GM12878 (cell line): ENCODE measurements at regions not wholly inside any gene's neighbourhood (a gene's known extent, or its start where the extent isn't known, plus 50 kb on each side); places are given as distances from the start of the nearest gene placed in this dataset.

Source experiments
- BRCA1 ChIP-seq: IDR thresholded peaks from 2 replicates; pipeline ENCODE4 v1.6.1; 2011; ENCODE audit warnings: low read depth, low read length, improper control_type of control experiment
- POLR2AphosphoS5 ChIP-seq: IDR thresholded peaks from 2 replicates; pipeline ENCODE4 v1.6.1; 2011; ENCODE audit warnings: mild to moderate bottlenecking, low read length, inconsistent platforms
- TCF7 ChIP-seq: IDR thresholded peaks from 2 replicates; pipeline ENCODE4 v1.6.1; 2014; ENCODE audit warnings: antibody characterized with exemption, borderline replicate concordance
- TF ChIP-seq, protein P1 (sequence below): IDR thresholded peaks from 2 replicates; pipeline ENCODE4 v1.6.1; 2012; ENCODE audit warnings: improper control_type of control experiment, low read depth, low read length; ENCODE audit not compliant: insufficient replicate concordance
- TF ChIP-seq, protein P2 (sequence below): fragments of 450-650 bp; formaldehyde crosslinking; IDR thresholded peaks from 2 replicates; pipeline ENCODE4 v1.5.0; 2022; ENCODE audit warnings: mild to moderate bottlenecking, missing genetic modification characterization

DNA sequence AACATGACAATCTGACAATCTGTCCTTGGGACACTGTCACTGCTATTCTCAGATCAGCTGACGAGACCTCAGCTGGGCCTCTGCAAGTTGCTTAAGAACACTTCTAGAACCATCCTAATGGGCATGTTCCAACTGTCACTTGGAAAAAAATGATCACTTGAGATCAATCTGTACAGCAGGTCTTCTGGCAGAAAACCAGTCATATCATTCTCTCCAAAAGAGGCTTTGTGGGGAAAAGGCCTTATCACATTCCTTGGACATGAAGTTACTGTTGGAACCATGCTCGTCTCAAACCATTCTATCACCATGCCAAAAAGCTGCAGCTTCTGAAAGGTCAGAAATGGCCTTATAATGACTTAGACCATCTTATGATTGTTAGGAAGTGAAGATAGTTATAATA is 744.2 kb downstream of the USP25 start (continued):
- TF ChIP-seq, protein P1, sequence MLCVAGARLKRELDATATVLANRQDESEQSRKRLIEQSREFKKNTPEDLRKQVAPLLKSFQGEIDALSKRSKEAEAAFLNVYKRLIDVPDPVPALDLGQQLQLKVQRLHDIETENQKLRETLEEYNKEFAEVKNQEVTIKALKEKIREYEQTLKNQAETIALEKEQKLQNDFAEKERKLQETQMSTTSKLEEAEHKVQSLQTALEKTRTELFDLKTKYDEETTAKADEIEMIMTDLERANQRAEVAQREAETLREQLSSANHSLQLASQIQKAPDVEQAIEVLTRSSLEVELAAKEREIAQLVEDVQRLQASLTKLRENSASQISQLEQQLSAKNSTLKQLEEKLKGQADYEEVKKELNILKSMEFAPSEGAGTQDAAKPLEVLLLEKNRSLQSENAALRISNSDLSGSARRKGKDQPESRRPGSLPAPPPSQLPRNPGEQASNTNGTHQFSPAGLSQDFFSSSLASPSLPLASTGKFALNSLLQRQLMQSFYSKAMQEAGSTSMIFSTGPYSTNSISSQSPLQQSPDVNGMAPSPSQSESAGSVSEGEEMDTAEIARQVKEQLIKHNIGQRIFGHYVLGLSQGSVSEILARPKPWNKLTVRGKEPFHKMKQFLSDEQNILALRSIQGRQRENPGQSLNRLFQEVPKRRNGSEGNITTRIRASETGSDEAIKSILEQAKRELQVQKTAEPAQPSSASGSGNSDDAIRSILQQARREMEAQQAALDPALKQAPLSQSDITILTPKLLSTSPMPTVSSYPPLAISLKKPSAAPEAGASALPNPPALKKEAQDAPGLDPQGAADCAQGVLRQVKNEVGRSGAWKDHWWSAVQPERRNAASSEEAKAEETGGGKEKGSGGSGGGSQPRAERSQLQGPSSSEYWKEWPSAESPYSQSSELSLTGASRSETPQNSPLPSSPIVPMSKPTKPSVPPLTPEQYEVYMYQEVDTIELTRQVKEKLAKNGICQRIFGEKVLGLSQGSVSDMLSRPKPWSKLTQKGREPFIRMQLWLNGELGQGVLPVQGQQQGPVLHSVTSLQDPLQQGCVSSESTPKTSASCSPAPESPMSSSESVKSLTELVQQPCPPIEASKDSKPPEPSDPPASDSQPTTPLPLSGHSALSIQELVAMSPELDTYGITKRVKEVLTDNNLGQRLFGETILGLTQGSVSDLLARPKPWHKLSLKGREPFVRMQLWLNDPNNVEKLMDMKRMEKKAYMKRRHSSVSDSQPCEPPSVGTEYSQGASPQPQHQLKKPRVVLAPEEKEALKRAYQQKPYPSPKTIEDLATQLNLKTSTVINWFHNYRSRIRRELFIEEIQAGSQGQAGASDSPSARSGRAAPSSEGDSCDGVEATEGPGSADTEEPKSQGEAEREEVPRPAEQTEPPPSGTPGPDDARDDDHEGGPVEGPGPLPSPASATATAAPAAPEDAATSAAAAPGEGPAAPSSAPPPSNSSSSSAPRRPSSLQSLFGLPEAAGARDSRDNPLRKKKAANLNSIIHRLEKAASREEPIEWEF, result no peak
- TF ChIP-seq, protein P2, sequence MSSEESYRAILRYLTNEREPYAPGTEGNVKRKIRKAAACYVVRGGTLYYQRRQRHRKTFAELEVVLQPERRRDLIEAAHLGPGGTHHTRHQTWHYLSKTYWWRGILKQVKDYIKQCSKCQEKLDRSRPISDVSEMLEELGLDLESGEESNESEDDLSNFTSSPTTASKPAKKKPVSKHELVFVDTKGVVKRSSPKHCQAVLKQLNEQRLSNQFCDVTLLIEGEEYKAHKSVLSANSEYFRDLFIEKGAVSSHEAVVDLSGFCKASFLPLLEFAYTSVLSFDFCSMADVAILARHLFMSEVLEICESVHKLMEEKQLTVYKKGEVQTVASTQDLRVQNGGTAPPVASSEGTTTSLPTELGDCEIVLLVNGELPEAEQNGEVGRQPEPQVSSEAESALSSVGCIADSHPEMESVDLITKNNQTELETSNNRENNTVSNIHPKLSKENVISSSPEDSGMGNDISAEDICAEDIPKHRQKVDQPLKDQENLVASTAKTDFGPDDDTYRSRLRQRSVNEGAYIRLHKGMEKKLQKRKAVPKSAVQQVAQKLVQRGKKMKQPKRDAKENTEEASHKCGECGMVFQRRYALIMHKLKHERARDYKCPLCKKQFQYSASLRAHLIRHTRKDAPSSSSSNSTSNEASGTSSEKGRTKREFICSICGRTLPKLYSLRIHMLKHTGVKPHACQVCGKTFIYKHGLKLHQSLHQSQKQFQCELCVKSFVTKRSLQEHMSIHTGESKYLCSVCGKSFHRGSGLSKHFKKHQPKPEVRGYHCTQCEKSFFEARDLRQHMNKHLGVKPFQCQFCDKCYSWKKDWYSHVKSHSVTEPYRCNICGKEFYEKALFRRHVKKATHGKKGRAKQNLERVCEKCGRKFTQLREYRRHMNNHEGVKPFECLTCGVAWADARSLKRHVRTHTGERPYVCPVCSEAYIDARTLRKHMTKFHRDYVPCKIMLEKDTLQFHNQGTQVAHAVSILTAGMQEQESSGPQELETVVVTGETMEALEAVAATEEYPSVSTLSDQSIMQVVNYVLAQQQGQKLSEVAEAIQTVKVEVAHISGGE (CRISPR knock-in tag), result no peak
- TF ChIP-seq TCF7 (no peak), BRCA1 (no peak), POLR2AphosphoS5 (no peak)
